Ammon's horn (tissue), 1 donor: ENCODE measurements at regions not wholly inside any gene's neighbourhood (a gene's known extent, or its start where the extent isn't known, plus 50 kb on each side); places are given as distances from the start of the nearest gene placed in this dataset.
"Not testable (repeated sequence)": the region's sequence is repeated elsewhere in the genome, so short reads cannot be mapped to it uniquely, and the experiment has no call there.

Experiments used
- DNase-seq: peaks from one replicate; pipeline ENCODE4 v3.0.0-alpha.2; 2016; ENCODE audit warnings: low spot score

- no peak for DNase-seq
These were observed 702.5 kb upstream of the LRRN3 start for GRCh38 chr7:110388457-110388856.

GRCh38 chr7:110396021-110396420, 694.9 kb upstream of the LRRN3 start:
- DNase-seq, result no peak

DNA sequence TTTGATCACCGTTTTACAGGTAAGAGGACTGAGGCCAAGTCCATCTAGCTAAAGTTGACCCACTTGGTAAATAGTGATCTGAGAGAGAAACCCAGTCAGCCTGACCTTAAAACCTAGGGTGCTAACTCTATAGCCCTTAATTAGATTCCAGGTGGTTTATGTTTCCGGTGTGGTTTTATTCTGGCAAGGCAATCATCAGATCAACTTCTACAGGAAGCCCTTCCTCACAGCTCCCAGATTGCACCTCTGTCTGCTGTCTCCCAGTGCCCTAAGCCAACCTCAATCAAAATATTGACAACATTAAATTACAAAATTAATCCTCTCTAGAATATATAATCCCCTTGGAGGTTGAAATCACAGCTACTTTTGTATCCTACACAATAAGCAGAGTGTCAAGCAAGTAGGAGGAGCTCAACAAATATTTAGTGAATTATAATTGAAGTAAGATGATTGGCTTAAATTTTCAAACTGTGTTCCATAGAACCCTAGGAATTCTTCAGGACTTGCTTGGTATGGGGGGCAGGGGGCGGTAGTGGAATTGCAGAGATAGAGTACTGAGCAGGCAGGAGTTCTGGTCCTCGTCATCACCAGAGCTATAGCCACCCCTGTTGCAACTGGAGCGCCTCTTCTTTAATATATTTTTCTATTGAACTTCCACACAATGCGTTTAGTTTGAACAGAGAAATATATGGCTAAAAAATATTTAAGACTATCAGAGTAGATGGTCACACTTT, 692.8 kb upstream of the LRRN3 start:
- no peak for DNase-seq

DNA sequence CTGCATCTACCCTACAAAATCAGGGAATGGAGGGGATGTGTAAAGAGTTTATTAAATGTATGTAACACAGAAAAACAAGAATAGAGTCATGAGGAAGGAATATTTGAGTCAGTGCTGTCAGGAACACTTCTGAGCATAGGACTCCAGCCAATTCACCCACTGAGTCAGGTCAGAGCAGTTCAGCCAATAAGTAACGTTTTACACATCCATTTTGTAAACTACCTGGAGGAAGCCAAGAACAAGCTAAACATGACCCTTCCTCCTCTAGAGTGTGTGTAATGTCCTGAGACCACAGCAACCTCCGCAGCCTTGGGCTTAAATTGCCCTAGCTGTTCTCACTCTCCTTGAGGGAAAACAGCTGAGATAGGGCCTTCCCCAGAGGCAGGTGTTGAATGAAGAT, 691.5 kb upstream of the LRRN3 start:
- DNase-seq, result no peak

DNA sequence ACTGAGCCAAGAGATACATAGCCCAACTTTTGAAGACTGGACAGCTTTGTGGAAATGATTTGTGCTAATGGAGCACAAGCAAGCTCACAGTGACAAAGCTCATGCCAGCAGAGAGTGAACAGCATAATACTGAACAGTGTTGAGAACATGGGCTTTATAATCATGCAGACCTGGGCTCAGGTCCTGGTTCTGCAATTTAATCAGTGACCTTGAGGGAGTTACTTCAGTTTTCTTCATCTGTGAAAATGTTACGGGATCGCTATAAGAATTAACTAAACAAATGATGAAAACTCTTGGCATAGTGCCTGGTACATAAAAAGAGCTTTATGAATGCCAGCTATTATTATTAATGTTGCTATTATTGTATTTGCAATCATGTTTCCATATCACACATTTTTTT, 690.5 kb upstream of the LRRN3 start:
- no peak for DNase-seq

DNA sequence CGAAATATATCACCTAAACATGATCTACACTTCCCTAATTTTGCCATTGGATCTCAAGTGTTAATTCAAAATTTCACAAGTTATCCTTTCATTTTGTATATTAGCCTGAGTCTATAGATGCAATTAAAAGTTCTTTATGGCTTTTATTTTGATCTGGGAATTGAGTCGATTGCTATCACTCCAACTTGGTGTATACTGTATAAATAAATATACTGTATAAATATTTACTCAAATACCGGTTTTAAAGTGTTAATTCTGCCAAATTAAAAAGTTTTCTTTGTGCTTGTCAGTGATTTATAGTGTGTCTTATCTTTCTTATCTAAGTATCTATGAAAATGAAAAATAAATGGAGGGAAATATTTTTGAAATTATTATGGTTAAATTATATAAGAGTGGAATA, 683.7 kb upstream of the LRRN3 start:
- no peak for DNase-seq

DNA sequence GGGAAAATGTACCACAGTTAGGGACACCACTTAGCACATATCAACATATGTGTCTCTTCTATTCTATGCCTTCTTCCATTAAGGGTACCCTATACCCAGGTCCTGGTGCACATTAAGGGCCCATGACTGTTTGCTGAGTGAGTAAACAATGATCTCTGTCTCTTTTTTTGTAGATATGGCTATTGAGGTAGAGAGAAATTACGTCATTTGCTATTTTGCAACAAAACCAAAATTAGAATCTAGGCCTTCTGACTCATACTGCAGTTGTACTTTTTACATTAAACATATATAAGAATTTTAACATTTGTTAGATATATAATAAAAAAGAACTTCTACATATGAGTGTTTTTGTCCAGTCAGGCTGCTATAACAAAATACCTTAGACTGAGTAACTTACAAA, 683.2 kb upstream of the LRRN3 start:
- DNase-seq, result no peak

GRCh38 chr7:110412614-110413013, 678.3 kb upstream of the LRRN3 start:
- DNase-seq, result no peak

DNA sequence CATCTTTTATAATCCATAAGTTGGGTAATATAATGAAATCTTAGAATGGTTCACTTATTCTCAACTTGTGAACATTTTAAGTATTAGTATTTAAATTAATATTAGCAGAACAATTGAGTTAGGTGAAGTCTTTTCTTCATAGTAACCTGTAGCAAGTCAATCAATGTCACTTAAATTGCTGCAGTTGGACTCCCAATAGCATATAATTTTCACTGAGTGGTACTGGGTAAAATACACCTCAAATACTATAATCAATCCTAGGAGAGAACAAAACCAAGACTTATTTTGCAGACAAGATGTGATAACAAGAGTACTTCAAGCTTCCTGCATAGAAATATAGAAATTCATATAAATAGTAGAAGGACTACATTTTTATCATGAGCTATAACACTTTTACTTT, 677.9 kb upstream of the LRRN3 start:
- DNase-seq, result no peak

GRCh38 chr7:110417611-110418010, 673.3 kb upstream of the LRRN3 start:
- no peak for DNase-seq

- DNase-seq, result no peak
These were observed 672.2 kb upstream of the LRRN3 start for GRCh38 chr7:110418659-110419280.

- DNase-seq, result peak; percentile 18
These were observed 670.1 kb upstream of the LRRN3 start for GRCh38 chr7:110420788-110421187.

DNA sequence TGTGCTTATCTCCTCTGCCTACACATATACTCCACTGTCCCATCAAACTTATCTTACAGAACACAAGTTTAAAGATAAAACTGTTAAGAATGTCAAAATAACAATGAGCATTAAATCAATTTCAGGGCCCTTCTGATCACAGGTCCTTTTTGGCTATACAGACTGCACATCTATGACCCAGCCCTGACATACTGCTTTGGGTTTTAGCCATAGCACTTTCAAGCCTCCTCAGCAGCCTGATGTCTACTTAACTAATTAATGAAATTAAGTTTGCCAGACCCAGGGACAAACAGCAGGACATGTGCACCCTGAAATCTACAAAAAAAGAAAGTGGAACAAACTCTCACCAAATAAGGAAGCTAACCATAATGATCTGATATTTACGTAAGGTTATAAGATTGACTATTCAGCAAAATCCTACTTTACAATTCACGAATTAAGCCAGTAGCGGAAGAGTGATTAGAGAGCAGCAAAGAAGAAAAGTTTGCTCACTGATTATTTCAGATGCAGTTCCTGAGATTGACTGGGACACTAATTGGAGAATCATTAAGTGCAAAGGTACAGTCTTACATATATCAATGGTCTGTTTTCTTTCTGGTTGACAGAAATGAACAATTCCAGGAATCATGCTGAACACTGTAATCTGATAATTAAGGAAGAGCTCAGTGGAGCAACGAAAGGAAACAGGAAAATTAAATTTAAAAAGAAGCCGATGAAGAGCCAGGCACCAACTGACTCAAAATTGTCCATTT, 669.3 kb upstream of the LRRN3 start:
- no peak for DNase-seq

- DNase-seq, result no peak
These were observed 658.8 kb upstream of the LRRN3 start for GRCh38 chr7:110432061-110432553.

- DNase-seq, result not testable (repeated sequence)
These were observed 652.0 kb upstream of the LRRN3 start for GRCh38 chr7:110438926-110439325.

DNA sequence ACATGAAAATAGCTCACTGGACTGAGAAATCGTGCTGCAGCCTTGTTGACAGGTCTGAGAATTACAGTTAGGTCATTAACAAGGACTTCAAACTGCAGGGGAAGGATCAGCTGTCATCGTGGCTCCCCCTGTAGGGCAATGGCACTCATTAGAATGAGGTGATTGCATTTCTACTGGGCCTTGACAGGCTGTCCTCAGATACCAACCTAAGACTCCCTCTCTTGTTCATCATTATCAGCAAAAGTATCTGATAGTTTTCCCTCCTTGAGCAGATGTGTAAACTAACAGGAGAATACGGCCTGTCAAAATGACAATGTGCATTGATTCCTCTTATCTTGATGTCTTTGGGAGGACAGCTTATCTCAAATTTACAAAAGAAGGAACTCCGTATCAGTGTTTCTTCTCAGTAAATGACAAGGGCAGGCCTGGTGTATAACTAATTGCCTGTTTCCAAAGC, 648.5 kb upstream of the LRRN3 start:
- DNase-seq, result no peak

- DNase-seq, result no peak
These were observed 644.3 kb upstream of the LRRN3 start for GRCh38 chr7:110446658-110447057.

GRCh38 chr7:110448918-110449317, 642.0 kb upstream of the LRRN3 start:
- DNase-seq, result peak; percentile 11

DNA sequence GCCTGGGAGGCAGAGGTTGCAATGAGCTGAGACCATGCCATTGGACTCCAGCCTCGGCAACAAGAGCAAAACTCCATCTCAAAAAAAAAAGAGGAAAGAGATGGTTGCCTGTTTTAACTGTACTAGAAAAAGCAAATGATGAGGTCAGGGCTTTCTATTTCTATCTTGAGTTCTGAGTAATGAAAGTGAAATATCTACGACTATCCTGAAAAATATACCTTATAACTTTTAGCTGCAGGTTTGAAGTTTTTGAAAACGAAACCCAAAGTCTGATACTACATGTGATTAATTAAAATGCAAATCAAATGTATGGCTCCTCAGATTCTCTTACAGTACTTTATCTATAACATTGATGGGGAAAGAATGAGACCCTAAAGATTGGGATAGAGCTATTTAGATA, 636.2 kb upstream of the LRRN3 start:
- no peak for DNase-seq

GRCh38 chr7:110461621-110462020, 629.3 kb upstream of the LRRN3 start:
- no peak for DNase-seq

- DNase-seq, result no peak
These were observed 620.5 kb upstream of the LRRN3 start for GRCh38 chr7:110470420-110470819.

DNA sequence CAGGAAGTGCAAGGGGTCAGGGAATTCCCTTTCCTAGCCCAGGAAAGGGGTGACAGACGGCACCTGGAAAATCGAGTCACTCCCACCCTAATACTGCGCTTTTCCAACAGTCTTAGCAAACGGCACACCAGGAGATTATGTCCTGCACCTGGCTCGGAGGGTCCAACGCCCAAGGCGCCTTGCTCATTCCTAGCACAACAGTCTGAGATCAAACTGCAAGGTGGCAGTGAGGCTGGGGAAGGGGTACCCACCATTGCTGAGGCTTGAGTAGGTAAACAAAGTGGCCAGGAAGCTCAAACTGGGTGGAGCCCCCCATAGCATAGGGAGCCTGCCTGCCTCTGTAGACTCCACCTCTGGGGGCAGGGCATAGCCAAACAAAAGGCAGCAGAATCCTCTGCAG, 618.5 kb upstream of the LRRN3 start:
- not testable (repeated sequence) for DNase-seq

GRCh38 chr7:110480964-110481363, 610.0 kb upstream of the LRRN3 start:
- no peak for DNase-seq
